K562 (cell line): ENCODE measurements at regions not wholly inside any gene's neighbourhood (a gene's known extent, or its start where the extent isn't known, plus 50 kb on each side); places are given as distances from the start of the nearest gene placed in this dataset.

Experiments
- ARID2 ChIP-seq: fragments of 450-650 bp; IDR thresholded peaks from 2 replicates; pipeline ENCODE4 v1.6.1; 2017; ENCODE audit warnings: antibody characterized with exemption, mild to moderate bottlenecking
- CEBPB ChIP-seq: fragments of 450-650 bp; IDR thresholded peaks from 2 replicates; pipeline ENCODE4 v1.6.1; 2016; ENCODE audit warnings: missing genetic modification characterization, missing compliant biosample characterization
- ETV1 ChIP-seq: fragments of 450-650 bp; conservative IDR thresholded peaks from 2 replicates; pipeline ENCODE4 v1.6.1; 2016; ENCODE audit warnings: missing genetic modification characterization, control low read depth, low read depth, missing compliant biosample characterization
- FOXO4 ChIP-seq: fragments of 450-650 bp; formaldehyde crosslinking; IDR thresholded peaks from 2 replicates; pipeline ENCODE4 v1.4.0; 2020; ENCODE audit warnings: mild to moderate bottlenecking, moderate library complexity
- HIVEP1 ChIP-seq: fragments of 250-450 bp; sonication (Bioruptor Pico); IDR thresholded peaks from 2 replicates; pipeline ENCODE4 v1.4.0; 2020; ENCODE audit warnings: mild to moderate bottlenecking
- HNRNPH1 ChIP-seq: fragments of 200-400 bp; formaldehyde crosslinking; optimal IDR thresholded peaks from 2 replicates; pipeline ENCODE3; 2017; ENCODE audit warnings: low read depth, mild to moderate bottlenecking, low read length, moderate library complexity
- NUFIP1 ChIP-seq: fragments of 450-650 bp; IDR thresholded peaks from 2 replicates; pipeline ENCODE4 v1.6.1; 2018; ENCODE audit not compliant: partially characterized antibody
- OTX1 ChIP-seq: fragments of 450-650 bp; formaldehyde crosslinking; IDR thresholded peaks from 2 replicates; pipeline ENCODE4 v1.4.0; 2022; ENCODE audit warnings: mild to moderate bottlenecking
- RB1 ChIP-seq: fragments of 450-650 bp; IDR thresholded peaks from 2 replicates; pipeline ENCODE4 v1.6.1; 2017; ENCODE audit warnings: low read depth, mild to moderate bottlenecking
- RBM22 ChIP-seq: fragments of 200-400 bp; formaldehyde crosslinking; IDR thresholded peaks from 2 replicates; pipeline ENCODE4 v1.6.1; 2018; ENCODE audit warnings: low read length, low read depth; ENCODE audit not compliant: poor library complexity, severe bottlenecking
- SNIP1 ChIP-seq: fragments of 450-650 bp; IDR thresholded peaks from 2 replicates; pipeline ENCODE4 v1.7.1; 2017; ENCODE audit warnings: low read depth, mild to moderate bottlenecking
- TAF15 ChIP-seq: fragments of 200-400 bp; formaldehyde crosslinking; IDR thresholded peaks from 2 replicates; pipeline ENCODE4 v1.6.1; 2017; ENCODE audit warnings: mild to moderate bottlenecking, low read depth, low read length, moderate library complexity
- ZBTB7A ChIP-seq: IDR thresholded peaks from 2 replicates; pipeline ENCODE4 v1.6.1; 2011; ENCODE audit warnings: low read depth, mild to moderate bottlenecking, low read length, moderate library complexity, borderline replicate concordance; ENCODE audit not compliant: control insufficient read depth
- ZFP91 ChIP-seq: sonication (generic); formaldehyde crosslinking; IDR thresholded peaks from 2 replicates; pipeline ENCODE4 v1.8.0; 2022; ENCODE audit warnings: mild to moderate bottlenecking, missing genetic modification reagents
- ZNF146 ChIP-seq: IDR thresholded peaks from one replicate; pipeline ENCODE4 v1.6.1; 2018; ENCODE audit warnings: missing compliant biosample characterization; ENCODE audit not compliant: unreplicated experiment
- ZNF280B ChIP-seq: fragments of 250-450 bp; sonication (Bioruptor Pico); IDR thresholded peaks from 2 replicates; pipeline ENCODE4 v1.5.1; 2021; ENCODE audit warnings: mild to moderate bottlenecking
- ZNF589 ChIP-seq: fragments of 200-800 bp; sonication (Bioruptor generic); IDR thresholded peaks from 2 replicates; pipeline ENCODE4 v1.6.1; 2016; ENCODE audit warnings: low read depth, missing genetic modification characterization, missing compliant biosample characterization
- ZNF778 ChIP-seq: fragments of 450-650 bp; formaldehyde crosslinking; IDR thresholded peaks from 2 replicates; pipeline ENCODE4 v1.4.0; 2020; ENCODE audit warnings: mild to moderate bottlenecking, moderate library complexity
- ZNF79 ChIP-seq: fragments of 250-450 bp; sonication (Bioruptor Pico); IDR thresholded peaks from 2 replicates; pipeline ENCODE4 v1.4.0; 2020; ENCODE audit warnings: low read depth, mild to moderate bottlenecking, moderate library complexity
- TF ChIP-seq, protein P1 (sequence below): fragments of 250-450 bp; sonication (Bioruptor Pico); IDR thresholded peaks from 2 replicates; pipeline ENCODE4 v1.6.1; 2021; ENCODE audit warnings: mild to moderate bottlenecking
- TF ChIP-seq, protein P2 (sequence below): fragments of 250-450 bp; sonication (Bioruptor Pico); IDR thresholded peaks from 2 replicates; pipeline ENCODE4 v1.4.0; 2020; ENCODE audit warnings: borderline replicate concordance
- TF ChIP-seq, protein P3 (sequence below): sonication (generic); formaldehyde crosslinking; IDR thresholded peaks from 2 replicates; pipeline ENCODE4 v1.8.1; 2023; ENCODE audit warnings: mild to moderate bottlenecking, missing genetic modification reagents

DNA sequence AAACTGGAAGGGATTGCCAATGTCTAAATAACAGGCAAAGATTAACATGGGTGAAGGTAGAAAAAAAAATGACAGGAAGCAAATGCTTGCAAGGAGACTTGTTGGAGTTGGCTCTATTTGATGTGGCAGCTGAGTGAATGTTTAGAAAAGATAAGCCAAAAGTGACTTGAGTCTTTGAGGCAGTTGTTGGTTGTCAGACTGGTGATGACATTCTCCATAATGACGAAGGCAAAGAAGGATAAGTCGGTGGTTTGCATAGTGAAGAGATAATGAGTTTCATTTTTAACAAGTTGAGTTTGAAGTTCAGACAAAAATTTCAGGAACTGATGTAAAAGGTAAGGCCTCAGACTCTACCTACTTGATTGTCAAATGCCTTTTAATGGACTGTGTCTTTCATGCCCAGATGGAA lies 704.1 kb upstream of the SGO1 start (continued):
- TF ChIP-seq RBM22, result no peak
- TF ChIP-seq ETV1 (tag), result peak; percentile 53
- TF ChIP-seq, protein P1, sequence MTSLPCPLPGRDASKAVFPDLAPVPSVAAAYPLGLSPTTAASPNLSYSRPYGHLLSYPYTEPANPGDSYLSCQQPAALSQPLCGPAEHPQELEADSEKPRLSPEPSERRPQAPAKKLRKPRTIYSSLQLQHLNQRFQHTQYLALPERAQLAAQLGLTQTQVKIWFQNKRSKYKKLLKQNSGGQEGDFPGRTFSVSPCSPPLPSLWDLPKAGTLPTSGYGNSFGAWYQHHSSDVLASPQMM (CRISPR knock-in tag), result no peak
- no peak for TF ChIP-seq ZNF79
- no peak for TF ChIP-seq ZNF778 (CRISPR knock-in tag)
- TF ChIP-seq FOXO4 (CRISPR knock-in tag), result no peak
- TF ChIP-seq, protein P2, sequence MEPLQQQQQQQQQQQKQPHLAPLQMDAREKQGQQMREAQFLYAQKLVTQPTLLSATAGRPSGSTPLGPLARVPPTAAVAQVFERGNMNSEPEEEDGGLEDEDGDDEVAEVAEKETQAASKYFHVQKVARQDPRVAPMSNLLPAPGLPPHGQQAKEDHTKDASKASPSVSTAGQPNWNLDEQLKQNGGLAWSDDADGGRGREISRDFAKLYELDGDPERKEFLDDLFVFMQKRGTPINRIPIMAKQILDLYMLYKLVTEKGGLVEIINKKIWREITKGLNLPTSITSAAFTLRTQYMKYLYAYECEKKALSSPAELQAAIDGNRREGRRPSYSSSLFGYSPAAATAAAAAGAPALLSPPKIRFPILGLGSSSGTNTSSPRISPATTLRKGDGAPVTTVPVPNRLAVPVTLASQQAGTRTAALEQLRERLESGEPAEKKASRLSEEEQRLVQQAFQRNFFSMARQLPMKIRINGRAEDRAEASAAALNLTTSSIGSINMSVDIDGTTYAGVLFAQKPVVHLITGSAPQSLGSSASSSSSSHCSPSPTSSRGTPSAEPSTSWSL (CRISPR knock-in tag), result no peak
- TF ChIP-seq RB1, result no peak
- TF ChIP-seq ZFP91 (CRISPR knock-in tag), result no peak
- peak; percentile 24; the same call in 1 of the 2 replicates for TF ChIP-seq ZNF589 (CRISPR knock-in tag)
- no peak for TF ChIP-seq TAF15
- no peak for TF ChIP-seq ZNF146 (CRISPR knock-in tag)
- TF ChIP-seq, protein P3, sequence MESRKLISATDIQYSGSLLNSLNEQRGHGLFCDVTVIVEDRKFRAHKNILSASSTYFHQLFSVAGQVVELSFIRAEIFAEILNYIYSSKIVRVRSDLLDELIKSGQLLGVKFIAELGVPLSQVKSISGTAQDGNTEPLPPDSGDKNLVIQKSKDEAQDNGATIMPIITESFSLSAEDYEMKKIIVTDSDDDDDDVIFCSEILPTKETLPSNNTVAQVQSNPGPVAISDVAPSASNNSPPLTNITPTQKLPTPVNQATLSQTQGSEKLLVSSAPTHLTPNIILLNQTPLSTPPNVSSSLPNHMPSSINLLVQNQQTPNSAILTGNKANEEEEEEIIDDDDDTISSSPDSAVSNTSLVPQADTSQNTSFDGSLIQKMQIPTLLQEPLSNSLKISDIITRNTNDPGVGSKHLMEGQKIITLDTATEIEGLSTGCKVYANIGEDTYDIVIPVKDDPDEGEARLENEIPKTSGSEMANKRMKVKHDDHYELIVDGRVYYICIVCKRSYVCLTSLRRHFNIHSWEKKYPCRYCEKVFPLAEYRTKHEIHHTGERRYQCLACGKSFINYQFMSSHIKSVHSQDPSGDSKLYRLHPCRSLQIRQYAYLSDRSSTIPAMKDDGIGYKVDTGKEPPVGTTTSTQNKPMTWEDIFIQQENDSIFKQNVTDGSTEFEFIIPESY (CRISPR knock-in tag), result no peak
- no peak for TF ChIP-seq OTX1 (CRISPR knock-in tag)
- TF ChIP-seq ZNF280B (CRISPR knock-in tag), result no peak
- no peak for TF ChIP-seq ARID2
- TF ChIP-seq ZBTB7A, result no peak
- TF ChIP-seq CEBPB (tag), result peak; percentile 27; the same call in 1 of the 2 replicates
- no peak for TF ChIP-seq SNIP1
- TF ChIP-seq HIVEP1, result no peak
- TF ChIP-seq NUFIP1, result no peak
- TF ChIP-seq HNRNPH1, result no peak
